ENCODE measurements at regions not wholly inside any gene's neighbourhood (a gene's known extent, or its start where the extent isn't known, plus 50 kb on each side); places are given as distances from the start of the nearest gene placed in this dataset.

DNA sequence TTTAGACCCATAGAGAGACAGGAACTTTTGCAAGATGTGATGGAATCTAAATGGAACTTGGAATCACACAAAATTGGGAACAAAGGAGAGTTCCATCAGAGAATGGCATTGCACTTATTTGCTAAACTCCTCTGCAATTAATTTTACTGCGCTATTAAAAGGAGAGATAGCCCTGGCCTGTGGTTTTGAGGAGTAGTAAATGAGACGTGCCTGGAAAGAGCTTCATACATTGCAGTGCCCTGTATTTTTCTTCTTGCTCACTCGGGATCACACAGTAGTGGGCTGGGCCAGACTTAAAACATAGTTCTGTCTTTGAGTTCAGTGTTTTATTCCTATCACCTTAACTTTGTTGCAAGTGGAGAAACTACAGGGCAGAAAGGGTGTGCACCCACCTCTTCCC is 94.4 kb upstream of the SLC27A6 start:
- no peak overlapping the region for H3K27ac ChIP-seq (ENCODE audit: low read length)
- H3K27me3 ChIP-seq (ENCODE audit: insufficient read depth, low read length, poor library complexity) = no peaks in the 10 kb centered on the region
- no peak overlapping the region for H3K9ac ChIP-seq (ENCODE audit: low read depth, low read length)
- no peak overlapping the region for H3K4me3 ChIP-seq (ENCODE audit: low read depth in 1 of 2, low read length in 2 of 2)
- no peak overlapping the region for H2AFZ ChIP-seq (ENCODE audit: low read depth, low read length)
- no peak overlapping the region for H3K4me2 ChIP-seq (ENCODE audit: insufficient read depth, low read length)
- no peaks in the 10 kb centered on the region for H4K20me1 ChIP-seq (ENCODE audit: insufficient read depth, low read length)
- no peaks in the 10 kb centered on the region for H3K9me3 ChIP-seq (ENCODE audit: insufficient read depth, low read length, severe bottlenecking)
- H3K79me2 ChIP-seq (ENCODE audit: insufficient read depth, low read length) = no peaks in the 10 kb centered on the region
- no peaks in the 10 kb centered on the region for H3K4me1 ChIP-seq (ENCODE audit: insufficient read depth, low read length)
- ATAC-seq (ENCODE audit: insufficient read depth, low read depth) (no peak), DNase-seq (no peak)
- no peaks in the 10 kb centered on the region for H3K36me3 ChIP-seq (ENCODE audit: insufficient read depth, low read length)
- no peak for TF ChIP-seq EZH2 (IDR thresholded peaks at IDR 0.05; ENCODE audit: borderline replicate concordance, low read depth, low read length, severe bottlenecking)
- TF ChIP-seq, protein P1, sequence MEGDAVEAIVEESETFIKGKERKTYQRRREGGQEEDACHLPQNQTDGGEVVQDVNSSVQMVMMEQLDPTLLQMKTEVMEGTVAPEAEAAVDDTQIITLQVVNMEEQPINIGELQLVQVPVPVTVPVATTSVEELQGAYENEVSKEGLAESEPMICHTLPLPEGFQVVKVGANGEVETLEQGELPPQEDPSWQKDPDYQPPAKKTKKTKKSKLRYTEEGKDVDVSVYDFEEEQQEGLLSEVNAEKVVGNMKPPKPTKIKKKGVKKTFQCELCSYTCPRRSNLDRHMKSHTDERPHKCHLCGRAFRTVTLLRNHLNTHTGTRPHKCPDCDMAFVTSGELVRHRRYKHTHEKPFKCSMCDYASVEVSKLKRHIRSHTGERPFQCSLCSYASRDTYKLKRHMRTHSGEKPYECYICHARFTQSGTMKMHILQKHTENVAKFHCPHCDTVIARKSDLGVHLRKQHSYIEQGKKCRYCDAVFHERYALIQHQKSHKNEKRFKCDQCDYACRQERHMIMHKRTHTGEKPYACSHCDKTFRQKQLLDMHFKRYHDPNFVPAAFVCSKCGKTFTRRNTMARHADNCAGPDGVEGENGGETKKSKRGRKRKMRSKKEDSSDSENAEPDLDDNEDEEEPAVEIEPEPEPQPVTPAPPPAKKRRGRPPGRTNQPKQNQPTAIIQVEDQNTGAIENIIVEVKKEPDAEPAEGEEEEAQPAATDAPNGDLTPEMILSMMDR (IDR thresholded peaks at IDR 0.05; ENCODE audit: borderline replicate concordance, extremely low read depth, low read length, poor library complexity, severe bottlenecking) = no peak

DNA sequence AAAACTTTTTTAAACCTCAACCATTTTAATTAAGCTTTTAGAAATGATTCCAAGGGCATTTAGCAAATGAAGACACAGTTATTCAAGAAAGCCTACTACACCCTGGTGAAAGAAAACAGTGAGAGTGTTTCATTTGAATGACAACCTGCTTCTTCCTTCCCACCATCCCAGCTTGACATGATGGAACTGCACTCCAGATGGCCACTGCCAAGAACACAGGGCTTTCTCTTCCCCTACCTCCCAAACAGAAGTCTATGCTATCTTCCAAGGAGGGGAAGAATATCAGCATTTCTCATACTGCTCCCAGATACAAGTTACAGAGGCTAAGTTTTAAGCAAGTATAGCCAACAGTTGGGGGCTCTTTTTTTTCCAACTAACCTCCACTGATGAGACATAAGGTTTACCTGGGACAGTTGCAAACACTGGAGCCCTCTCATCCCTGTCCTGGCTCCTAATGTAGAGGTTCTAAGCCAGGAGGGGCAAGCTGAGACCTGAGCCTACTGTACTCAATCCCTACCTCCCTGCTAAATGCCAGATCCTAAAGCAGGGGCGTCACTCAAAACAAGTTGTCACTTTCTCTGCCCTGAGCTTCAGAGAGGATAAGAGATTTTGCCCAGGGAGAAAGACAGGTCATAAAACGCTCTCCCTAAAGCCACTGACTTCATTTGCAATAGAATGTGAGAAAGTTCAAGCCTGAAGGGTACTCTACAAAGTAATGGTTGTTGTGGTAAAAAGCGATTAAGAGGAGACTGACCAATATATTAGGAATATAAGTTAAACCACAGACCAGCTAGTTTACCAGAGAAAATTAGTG is 88.5 kb upstream of the SLC27A6 start:
- Histone ChIP-seq H3K79me2 (ENCODE audit: insufficient read depth, low read length) (no peaks in the 10 kb centered on the region), H3K9me3 (ENCODE audit: insufficient read depth, low read length, severe bottlenecking) (no peaks in the 10 kb centered on the region), H3K4me2 (ENCODE audit: insufficient read depth, low read length) (no peak overlapping the region), H3K27ac (ENCODE audit: low read length) (no peak overlapping the region), H2AFZ (ENCODE audit: low read depth, low read length) (no peak overlapping the region), H3K27me3 (ENCODE audit: insufficient read depth, low read length, poor library complexity) (no peaks in the 10 kb centered on the region), H4K20me1 (ENCODE audit: insufficient read depth, low read length) (no peaks in the 10 kb centered on the region), H3K4me3 (ENCODE audit: low read depth in 1 of 2, low read length in 2 of 2) (no peak overlapping the region), H3K36me3 (ENCODE audit: insufficient read depth, low read length) (no peaks in the 10 kb centered on the region), H3K4me1 (ENCODE audit: insufficient read depth, low read length) (no peaks in the 10 kb centered on the region), H3K9ac (ENCODE audit: low read depth, low read length) (no peak overlapping the region)
- TF ChIP-seq, protein P1 (IDR thresholded peaks at IDR 0.05; ENCODE audit: borderline replicate concordance, extremely low read depth, low read length, poor library complexity, severe bottlenecking) = no peak
- no peak for TF ChIP-seq EZH2 (IDR thresholded peaks at IDR 0.05; ENCODE audit: borderline replicate concordance, low read depth, low read length, severe bottlenecking)
- ATAC-seq (ENCODE audit: insufficient read depth, low read depth) (no peak), DNase-seq (no peak)

GRCh38 chr5:128877476-128877875 is 87.8 kb upstream of the SLC27A6 start:
- Histone ChIP-seq H3K9me3 (ENCODE audit: insufficient read depth, low read length, severe bottlenecking) (no peaks in the 10 kb centered on the region), H4K20me1 (ENCODE audit: insufficient read depth, low read length) (no peaks in the 10 kb centered on the region), H3K36me3 (ENCODE audit: insufficient read depth, low read length) (no peaks in the 10 kb centered on the region), H3K79me2 (ENCODE audit: insufficient read depth, low read length) (no peaks in the 10 kb centered on the region), H3K27me3 (ENCODE audit: insufficient read depth, low read length, poor library complexity) (no peaks in the 10 kb centered on the region), H2AFZ (ENCODE audit: low read depth, low read length) (no peak overlapping the region), H3K4me2 (ENCODE audit: insufficient read depth, low read length) (no peak overlapping the region), H3K9ac (ENCODE audit: low read depth, low read length) (no peak overlapping the region), H3K27ac (ENCODE audit: low read length) (no peak overlapping the region), H3K4me1 (ENCODE audit: insufficient read depth, low read length) (no peaks in the 10 kb centered on the region), H3K4me3 (ENCODE audit: low read depth in 1 of 2, low read length in 2 of 2) (no peak overlapping the region)
- DNase-seq = no peak
- ATAC-seq (ENCODE audit: insufficient read depth, low read depth) = no peak
- no peak for TF ChIP-seq EZH2 (IDR thresholded peaks at IDR 0.05; ENCODE audit: borderline replicate concordance, low read depth, low read length, severe bottlenecking)
- TF ChIP-seq, protein P1 (IDR thresholded peaks at IDR 0.05; ENCODE audit: borderline replicate concordance, extremely low read depth, low read length, poor library complexity, severe bottlenecking) = no peak
